SK-N-SH treated with all-trans-retinoic acid at 6 μM for 48 hours (cell line): ENCODE measurements at regions not wholly inside any gene's neighbourhood (a gene's known extent, or its start where the extent isn't known, plus 50 kb on each side); places are given as distances from the start of the nearest gene placed in this dataset.
"Not testable (repeated sequence)": the region's sequence is repeated elsewhere in the genome, so short reads cannot be mapped to it uniquely, and the experiment has no call there.

ENCODE experiments used
- ATAC-seq: fragments of 200-7000 bp; cut with Tn5 transposase; 3 replicates; pipeline ENCODE4 v1.9.1; 2020; ENCODE audit warnings: mild to moderate bottlenecking, moderate library complexity
- ARNTL ChIP-seq: fragments of 450-650 bp; formaldehyde crosslinking; IDR thresholded peaks from 2 replicates; pipeline ENCODE4 v1.5.0; 2020; ENCODE audit warnings: low read depth, mild to moderate bottlenecking, moderate library complexity, borderline replicate concordance
- BACH2 ChIP-seq: fragments of 250-450 bp; sonication (Bioruptor Pico); IDR thresholded peaks from 2 replicates; pipeline ENCODE4 v1.9.0; 2021; ENCODE audit warnings: mild to moderate bottlenecking, borderline replicate concordance
- CREB5 ChIP-seq: fragments of 250-450 bp; sonication (Bioruptor Pico); IDR thresholded peaks from 2 replicates; pipeline ENCODE4 v1.5.1; 2020; ENCODE audit warnings: low read depth, mild to moderate bottlenecking, moderate library complexity
- CSDC2 ChIP-seq: fragments of 250-450 bp; sonication (Bioruptor Pico); IDR thresholded peaks from 2 replicates; pipeline ENCODE4 v1.5.0; 2020; ENCODE audit warnings: mild to moderate bottlenecking, moderate library complexity
- CSRNP3 ChIP-seq: fragments of 250-450 bp; sonication (Bioruptor Pico); IDR thresholded peaks from 2 replicates; pipeline ENCODE4 v1.5.1; 2021; ENCODE audit warnings: mild to moderate bottlenecking, moderate library complexity
- ESRRG ChIP-seq: fragments of 250-450 bp; sonication (Bioruptor Pico); IDR thresholded peaks from 2 replicates; pipeline ENCODE4 v1.6.1; 2021; ENCODE audit warnings: mild to moderate bottlenecking
- ISL1 ChIP-seq: fragments of 250-450 bp; sonication (Bioruptor Pico); IDR thresholded peaks from 2 replicates; pipeline ENCODE4 v2.1.2; 2022; ENCODE audit warnings: mild to moderate bottlenecking, moderate library complexity
- PPARA ChIP-seq: fragments of 250-450 bp; sonication (Bioruptor Pico); IDR thresholded peaks from 2 replicates; pipeline ENCODE4 v1.5.0; 2020; ENCODE audit warnings: mild to moderate bottlenecking, borderline replicate concordance
- RARB ChIP-seq: fragments of 250-450 bp; sonication (Bioruptor Pico); IDR thresholded peaks from 2 replicates; pipeline ENCODE4 v1.8.0; 2021; ENCODE audit warnings: mild to moderate bottlenecking, moderate library complexity
- SNAI2 ChIP-seq: fragments of 250-450 bp; sonication (Bioruptor Pico); IDR thresholded peaks from 2 replicates; pipeline ENCODE4 v1.5.0; 2020; ENCODE audit warnings: mild to moderate bottlenecking, moderate library complexity
- TCF4 ChIP-seq: fragments of 250-450 bp; sonication (Bioruptor Pico); IDR thresholded peaks from 2 replicates; pipeline ENCODE4 v1.8.0; 2021; ENCODE audit warnings: mild to moderate bottlenecking, moderate library complexity, borderline replicate concordance
- TSHZ2 ChIP-seq: fragments of 250-450 bp; sonication (Bioruptor Pico); IDR thresholded peaks from 2 replicates; pipeline ENCODE4 v1.5.0; 2020; ENCODE audit warnings: mild to moderate bottlenecking, moderate library complexity
- ZC3H10 ChIP-seq: fragments of 250-450 bp; sonication (Bioruptor Pico); IDR thresholded peaks from 2 replicates; pipeline ENCODE4 v1.5.1; 2021; ENCODE audit warnings: mild to moderate bottlenecking, moderate library complexity
- ZNF70 ChIP-seq: fragments of 450-650 bp; formaldehyde crosslinking; IDR thresholded peaks from 2 replicates; pipeline ENCODE4 v1.5.0; 2020; ENCODE audit warnings: mild to moderate bottlenecking, moderate library complexity
- ZNF8 ChIP-seq: fragments of 450-650 bp; formaldehyde crosslinking; IDR thresholded peaks from 2 replicates; pipeline ENCODE4 v1.5.0; 2020; ENCODE audit warnings: mild to moderate bottlenecking, moderate library complexity

- no peak for TF ChIP-seq CSRNP3 (CRISPR knock-in tag)
- no peak for TF ChIP-seq CREB5 (CRISPR knock-in tag)
Measured at GRCh38 chr13:44052780-44053184, 173.1 kb downstream of the LACC1 start (continued).

- TF ChIP-seq BACH2 (CRISPR knock-in tag) (no peak), ZC3H10 (CRISPR knock-in tag) (no peak), SNAI2 (CRISPR knock-in tag) (no peak)
- TF ChIP-seq, all 23 proteins: peak for 0
- ATAC-seq, result no peak
Measured at GRCh38 chr13:44053208-44053607, 173.5 kb downstream of the LACC1 start.

GRCh38 chr13:44054525-44054924 lies 174.8 kb downstream of the LACC1 start:
- TF ChIP-seq SNAI2 (CRISPR knock-in tag) (no peak), ESRRG (no peak), ISL1 (CRISPR knock-in tag) (no peak), CSRNP3 (CRISPR knock-in tag) (no peak)

GRCh38 chr13:44055681-44056080 lies 176.0 kb downstream of the LACC1 start:
- not testable (repeated sequence) for ATAC-seq

More at GRCh38 chr13:44054525-44054924, 174.8 kb downstream of the LACC1 start:
- no peak for ATAC-seq

- ATAC-seq, result no peak
- TF ChIP-seq ZNF70 (CRISPR knock-in tag) (no peak), ZNF8 (CRISPR knock-in tag) (no peak), RARB (CRISPR knock-in tag) (no peak)
- TF ChIP-seq, all 23 proteins: peak for 0
Measured at GRCh38 chr13:44058067-44058466, 178.4 kb downstream of the LACC1 start.

GRCh38 chr13:44058624-44059215 lies 179.0 kb downstream of the LACC1 start:
- no peak for ATAC-seq
- peak; percentile 54 for TF ChIP-seq ISL1 (CRISPR knock-in tag)
- no peak for TF ChIP-seq PPARA (CRISPR knock-in tag)
- TF ChIP-seq SNAI2 (CRISPR knock-in tag), result no peak
- TF ChIP-seq TCF4 (CRISPR knock-in tag), result peak; percentile 71; the same call in 1 of the 2 replicates

- no peak for ATAC-seq
Measured at GRCh38 chr13:44061876-44062275, 182.2 kb downstream of the LACC1 start.

More at GRCh38 chr13:44061876-44062275, 182.2 kb downstream of the LACC1 start:
- TF ChIP-seq ZC3H10 (CRISPR knock-in tag) (no peak), ARNTL (CRISPR knock-in tag) (no peak), TSHZ2 (no peak), CREB5 (CRISPR knock-in tag) (no peak), CSDC2 (CRISPR knock-in tag) (no peak), RARB (CRISPR knock-in tag) (no peak)
